ENCODE measurements at regions not wholly inside any gene's neighbourhood (a gene's known extent, or its start where the extent isn't known, plus 50 kb on each side); places are given as distances from the start of the nearest gene placed in this dataset.

GRCh38 chr4:167688660-167689142, 403.6 kb upstream of the ANXA10 start (continued):
- TF ChIP-seq, protein P1, sequence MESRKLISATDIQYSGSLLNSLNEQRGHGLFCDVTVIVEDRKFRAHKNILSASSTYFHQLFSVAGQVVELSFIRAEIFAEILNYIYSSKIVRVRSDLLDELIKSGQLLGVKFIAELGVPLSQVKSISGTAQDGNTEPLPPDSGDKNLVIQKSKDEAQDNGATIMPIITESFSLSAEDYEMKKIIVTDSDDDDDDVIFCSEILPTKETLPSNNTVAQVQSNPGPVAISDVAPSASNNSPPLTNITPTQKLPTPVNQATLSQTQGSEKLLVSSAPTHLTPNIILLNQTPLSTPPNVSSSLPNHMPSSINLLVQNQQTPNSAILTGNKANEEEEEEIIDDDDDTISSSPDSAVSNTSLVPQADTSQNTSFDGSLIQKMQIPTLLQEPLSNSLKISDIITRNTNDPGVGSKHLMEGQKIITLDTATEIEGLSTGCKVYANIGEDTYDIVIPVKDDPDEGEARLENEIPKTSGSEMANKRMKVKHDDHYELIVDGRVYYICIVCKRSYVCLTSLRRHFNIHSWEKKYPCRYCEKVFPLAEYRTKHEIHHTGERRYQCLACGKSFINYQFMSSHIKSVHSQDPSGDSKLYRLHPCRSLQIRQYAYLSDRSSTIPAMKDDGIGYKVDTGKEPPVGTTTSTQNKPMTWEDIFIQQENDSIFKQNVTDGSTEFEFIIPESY (IDR thresholded peaks at IDR 0.05; ENCODE audit: extremely low read depth, insufficient replicate concordance, low read length), result no peak
- TF ChIP-seq POLR2AphosphoS5 (IDR thresholded peaks at IDR 0.05; ENCODE audit: low read depth, low read length) (no peak), YY1 (IDR thresholded peaks at IDR 0.05; ENCODE audit: extremely low read depth, insufficient replicate concordance, low read depth, low read length) (no peak)

DNA sequence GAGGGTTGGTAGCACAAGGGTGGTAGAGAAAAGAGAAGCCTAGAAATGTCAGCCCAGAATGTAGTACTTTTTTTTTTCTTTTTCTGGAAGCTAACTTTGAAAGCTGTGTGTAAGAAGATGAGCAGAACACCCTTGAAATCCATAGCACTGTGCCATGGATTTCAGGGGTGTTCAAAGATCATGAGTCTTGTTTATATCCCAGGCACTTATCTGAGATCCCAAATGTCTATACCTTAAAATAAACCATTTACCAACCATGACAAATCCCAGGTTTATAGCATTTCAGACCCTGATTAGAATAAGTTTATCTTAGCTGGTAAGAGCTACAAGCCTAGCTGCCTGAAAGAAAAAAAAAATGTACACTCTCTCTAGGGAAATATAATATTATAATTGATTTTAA, 389.9 kb upstream of the ANXA10 start:
- no peak overlapping the region for H2AFZ ChIP-seq (ENCODE audit: low read depth, low read length, poor library complexity, severe bottlenecking)
- no peaks in the 10 kb centered on the region for H3K4me1 ChIP-seq (ENCODE audit: control insufficient read depth in 1 of 2, insufficient read depth in 2 of 2, low read length in 2 of 2)
- TF ChIP-seq RAD21 (IDR thresholded peaks at IDR 0.05; ENCODE audit: low read depth) (no peak), ATF3 (IDR thresholded peaks at IDR 0.05) (no peak), EGR1 (IDR thresholded peaks at IDR 0.05; ENCODE audit: low read depth) (no peak), JUND (IDR thresholded peaks at IDR 0.05) (no peak), SP1 (IDR thresholded peaks at IDR 0.05; ENCODE audit: low read depth) (no peak), ELF1 (IDR thresholded peaks at IDR 0.05; ENCODE audit: borderline replicate concordance, low read depth) (no peak), FOSL1 (IDR thresholded peaks at IDR 0.05; ENCODE audit: low read depth) (no peak), POLR2A (IDR thresholded peaks at IDR 0.05; ENCODE audit: borderline replicate concordance, extremely low read depth, insufficient read depth, insufficient read length) (no peak), EZH2 (IDR thresholded peaks at IDR 0.05) (no peak), REST (IDR thresholded peaks at IDR 0.05; ENCODE audit: low read depth) (no peak), EZH2phosphoT487 (IDR thresholded peaks at IDR 0.05; ENCODE audit: borderline replicate concordance) (no peak)
- TF ChIP-seq, protein P1 (IDR thresholded peaks at IDR 0.05; ENCODE audit: extremely low read depth, insufficient replicate concordance, low read length), result no peak
- TF ChIP-seq, protein P2, sequence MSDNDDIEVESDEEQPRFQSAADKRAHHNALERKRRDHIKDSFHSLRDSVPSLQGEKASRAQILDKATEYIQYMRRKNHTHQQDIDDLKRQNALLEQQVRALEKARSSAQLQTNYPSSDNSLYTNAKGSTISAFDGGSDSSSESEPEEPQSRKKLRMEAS (IDR thresholded peaks at IDR 0.05), result no peak
- no peak overlapping the region for H3K4me3 ChIP-seq (replicated peaks in 1 of 2; ENCODE audit: low read depth in 1 of 2, low read length in 2 of 2)
- intact Hi-C loops (cut with micrococcal nuclease), result no loop called here
- BruUV-seq (replicated peaks), result no TSS peak
- ChIA-PET CTCF (no interaction called here), POLR2A (no interaction called here), RAD21 (ENCODE audit: low non-redundant PET in 1 of 2, low total read pairs in 2 of 2, uncharacterized antibody in 2 of 2, unreplicated experiment in 2 of 2) (no interaction called here)
- H3K4me2 ChIP-seq (ENCODE audit: low read length), result no peak overlapping the region
- H3K79me2 ChIP-seq (ENCODE audit: insufficient read depth, low read length), result no peaks in the 10 kb centered on the region
- no peaks in the 10 kb centered on the region for H3K9me2 ChIP-seq (ENCODE audit: insufficient read depth)
- ATAC-seq (no peak), DNase-seq (ENCODE audit: low read depth, low spot score) (no peak)
- H3K9ac ChIP-seq (ENCODE audit: low read length), result no peak overlapping the region
- no peaks in the 10 kb centered on the region for H3K9me3 ChIP-seq (ENCODE audit: control insufficient read depth in 1 of 2, insufficient read depth in 1 of 2, low read depth in 1 of 2, low read length in 2 of 2)
- no peaks in the 10 kb centered on the region for H3K27me3 ChIP-seq (ENCODE audit: insufficient read depth, low read length)
- no peaks in the 10 kb centered on the region for H3K36me3 ChIP-seq (ENCODE audit: control insufficient read depth in 1 of 2, insufficient read depth in 2 of 2, low read length in 2 of 2)
- no peaks in the 10 kb centered on the region for H4K20me1 ChIP-seq (ENCODE audit: insufficient read depth)
- H3K27ac ChIP-seq (ENCODE audit: low read depth, low read length), result no peak overlapping the region

All from HCT116 (cell line).